ENCODE measurements at regions not wholly inside any gene's neighbourhood (a gene's known extent, or its start where the extent isn't known, plus 50 kb on each side); places are given as distances from the start of the nearest gene placed in this dataset.

DNA sequence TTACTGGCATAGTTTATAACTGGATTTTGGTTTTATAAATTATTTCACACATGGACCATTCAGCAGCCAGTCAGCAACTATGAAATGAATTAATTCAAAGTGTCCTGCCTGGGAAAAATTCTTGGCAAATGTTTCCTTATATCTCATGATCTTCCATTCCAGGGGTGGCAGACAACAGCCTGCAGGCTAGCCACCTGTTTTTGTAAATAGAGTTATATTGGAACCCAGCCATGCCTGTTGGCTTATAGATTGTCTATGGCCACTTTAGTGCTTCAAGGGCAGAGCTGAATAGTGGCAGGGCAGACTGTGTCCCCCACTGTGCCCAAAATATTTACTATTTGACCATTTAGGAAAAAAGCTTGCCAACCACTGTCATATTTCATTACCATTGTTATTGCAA lies 613.7 kb downstream of the TMEM114 start (continued):
- no peak for TF ChIP-seq BRCA1 (IDR thresholded peaks at IDR 0.05; ENCODE audit: low read depth, low read length)
- no peak for TF ChIP-seq SP2 (IDR thresholded peaks at IDR 0.05; ENCODE audit: low read length)
- TF ChIP-seq, protein P1, sequence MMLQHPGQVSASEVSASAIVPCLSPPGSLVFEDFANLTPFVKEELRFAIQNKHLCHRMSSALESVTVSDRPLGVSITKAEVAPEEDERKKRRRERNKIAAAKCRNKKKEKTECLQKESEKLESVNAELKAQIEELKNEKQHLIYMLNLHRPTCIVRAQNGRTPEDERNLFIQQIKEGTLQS (IDR thresholded peaks at IDR 0.05; ENCODE audit: insufficient read depth, low read depth, low read length), result no peak
- no peak for TF ChIP-seq EP300 (IDR thresholded peaks at IDR 0.05; ENCODE audit: borderline replicate concordance in 1 of 2, low read depth in 2 of 2, low read length in 2 of 2)
- TF ChIP-seq CHD2 (IDR thresholded peaks at IDR 0.05; ENCODE audit: low read length), result no peak
- no peak for TF ChIP-seq EZH2 (IDR thresholded peaks at IDR 0.05; ENCODE audit: low read depth, low read length, severe bottlenecking)
- TF ChIP-seq CTBP2 (IDR thresholded peaks at IDR 0.05; ENCODE audit: borderline replicate concordance, insufficient read depth, insufficient read length, low read length), result no peak
- TF ChIP-seq RFX5 (IDR thresholded peaks at IDR 0.05; ENCODE audit: borderline replicate concordance, low read depth, low read length), result no peak
- no peak for TF ChIP-seq SUZ12 (IDR thresholded peaks at IDR 0.05; ENCODE audit: low read length)
- TF ChIP-seq, protein P2, sequence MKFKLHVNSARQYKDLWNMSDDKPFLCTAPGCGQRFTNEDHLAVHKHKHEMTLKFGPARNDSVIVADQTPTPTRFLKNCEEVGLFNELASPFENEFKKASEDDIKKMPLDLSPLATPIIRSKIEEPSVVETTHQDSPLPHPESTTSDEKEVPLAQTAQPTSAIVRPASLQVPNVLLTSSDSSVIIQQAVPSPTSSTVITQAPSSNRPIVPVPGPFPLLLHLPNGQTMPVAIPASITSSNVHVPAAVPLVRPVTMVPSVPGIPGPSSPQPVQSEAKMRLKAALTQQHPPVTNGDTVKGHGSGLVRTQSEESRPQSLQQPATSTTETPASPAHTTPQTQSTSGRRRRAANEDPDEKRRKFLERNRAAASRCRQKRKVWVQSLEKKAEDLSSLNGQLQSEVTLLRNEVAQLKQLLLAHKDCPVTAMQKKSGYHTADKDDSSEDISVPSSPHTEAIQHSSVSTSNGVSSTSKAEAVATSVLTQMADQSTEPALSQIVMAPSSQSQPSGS (IDR thresholded peaks at IDR 0.05; ENCODE audit: low read length), result no peak
- TF ChIP-seq SIRT6 (IDR thresholded peaks at IDR 0.05; ENCODE audit: low read length), result no peak
- TF ChIP-seq MAFK (IDR thresholded peaks at IDR 0.05; ENCODE audit: low read depth, low read length), result no peak
- TF ChIP-seq POLR2A (IDR thresholded peaks at IDR 0.05; ENCODE audit: control extremely low read depth in 1 of 2, low read depth in 2 of 2, low read length in 2 of 2), result no peak
- no peak for TF ChIP-seq KDM5A (IDR thresholded peaks at IDR 0.05; ENCODE audit: low read length)
- no peak for TF ChIP-seq GABPA (IDR thresholded peaks at IDR 0.05; ENCODE audit: borderline replicate concordance, insufficient read depth, low read length)
